Omental fat pad (tissue), 3 donors: ENCODE measurements at regions not wholly inside any gene's neighbourhood (a gene's known extent, or its start where the extent isn't known, plus 50 kb on each side); places are given as distances from the start of the nearest gene placed in this dataset.
A peak's percentile ranks its signal among the peaks of the same experiment; 100 is the strongest.

ENCODE experiments used
- ATAC-seq: fragments of 150-250 bp; one replicate; pipeline ENCODE4 v1.9.1; 2016; ENCODE audit warnings: mild to moderate bottlenecking, moderate library complexity; ENCODE audit not compliant: low FRiP score
- DNase-seq: peaks from one replicate; pipeline ENCODE4 v3.0.0-alpha.2; 2019; ENCODE audit warnings: low spot score
- TF ChIP-seq, protein P1 (sequence below), 3 donors: fragments of 450-650 bp; IDR thresholded peaks; one replicate each; pipeline ENCODE4 v1.5.1; 2016 to 2017; ENCODE audit warnings: antibody characterized with exemption in 3 of 3, mild to moderate bottlenecking in 3 of 3, moderate library complexity in 2 of 3

DNA sequence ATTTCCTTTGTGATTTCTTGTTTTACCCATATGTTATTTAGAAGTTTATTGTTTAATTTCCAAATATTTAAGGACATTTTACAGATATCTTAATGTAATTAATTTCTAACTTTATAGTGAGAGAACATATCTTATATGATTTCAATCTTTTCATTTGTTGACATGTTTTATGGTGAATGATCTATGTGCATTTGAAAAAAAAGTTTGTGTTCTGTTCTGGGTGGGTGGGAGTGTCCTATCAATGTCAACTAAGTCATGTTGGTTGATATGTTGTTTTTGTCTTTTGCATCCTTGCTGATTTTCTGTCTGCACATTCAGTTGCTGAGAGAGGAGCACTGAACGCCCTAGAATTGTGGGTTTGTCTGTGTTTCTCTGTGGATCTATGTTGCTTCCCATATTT, 50.3 kb upstream of the CBFA2T3 start:
- ATAC-seq, result no peak
- no peak for DNase-seq
- TF ChIP-seq, protein P1, sequence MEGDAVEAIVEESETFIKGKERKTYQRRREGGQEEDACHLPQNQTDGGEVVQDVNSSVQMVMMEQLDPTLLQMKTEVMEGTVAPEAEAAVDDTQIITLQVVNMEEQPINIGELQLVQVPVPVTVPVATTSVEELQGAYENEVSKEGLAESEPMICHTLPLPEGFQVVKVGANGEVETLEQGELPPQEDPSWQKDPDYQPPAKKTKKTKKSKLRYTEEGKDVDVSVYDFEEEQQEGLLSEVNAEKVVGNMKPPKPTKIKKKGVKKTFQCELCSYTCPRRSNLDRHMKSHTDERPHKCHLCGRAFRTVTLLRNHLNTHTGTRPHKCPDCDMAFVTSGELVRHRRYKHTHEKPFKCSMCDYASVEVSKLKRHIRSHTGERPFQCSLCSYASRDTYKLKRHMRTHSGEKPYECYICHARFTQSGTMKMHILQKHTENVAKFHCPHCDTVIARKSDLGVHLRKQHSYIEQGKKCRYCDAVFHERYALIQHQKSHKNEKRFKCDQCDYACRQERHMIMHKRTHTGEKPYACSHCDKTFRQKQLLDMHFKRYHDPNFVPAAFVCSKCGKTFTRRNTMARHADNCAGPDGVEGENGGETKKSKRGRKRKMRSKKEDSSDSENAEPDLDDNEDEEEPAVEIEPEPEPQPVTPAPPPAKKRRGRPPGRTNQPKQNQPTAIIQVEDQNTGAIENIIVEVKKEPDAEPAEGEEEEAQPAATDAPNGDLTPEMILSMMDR (IDR thresholded peaks at IDR 0.05), result no peak

DNA sequence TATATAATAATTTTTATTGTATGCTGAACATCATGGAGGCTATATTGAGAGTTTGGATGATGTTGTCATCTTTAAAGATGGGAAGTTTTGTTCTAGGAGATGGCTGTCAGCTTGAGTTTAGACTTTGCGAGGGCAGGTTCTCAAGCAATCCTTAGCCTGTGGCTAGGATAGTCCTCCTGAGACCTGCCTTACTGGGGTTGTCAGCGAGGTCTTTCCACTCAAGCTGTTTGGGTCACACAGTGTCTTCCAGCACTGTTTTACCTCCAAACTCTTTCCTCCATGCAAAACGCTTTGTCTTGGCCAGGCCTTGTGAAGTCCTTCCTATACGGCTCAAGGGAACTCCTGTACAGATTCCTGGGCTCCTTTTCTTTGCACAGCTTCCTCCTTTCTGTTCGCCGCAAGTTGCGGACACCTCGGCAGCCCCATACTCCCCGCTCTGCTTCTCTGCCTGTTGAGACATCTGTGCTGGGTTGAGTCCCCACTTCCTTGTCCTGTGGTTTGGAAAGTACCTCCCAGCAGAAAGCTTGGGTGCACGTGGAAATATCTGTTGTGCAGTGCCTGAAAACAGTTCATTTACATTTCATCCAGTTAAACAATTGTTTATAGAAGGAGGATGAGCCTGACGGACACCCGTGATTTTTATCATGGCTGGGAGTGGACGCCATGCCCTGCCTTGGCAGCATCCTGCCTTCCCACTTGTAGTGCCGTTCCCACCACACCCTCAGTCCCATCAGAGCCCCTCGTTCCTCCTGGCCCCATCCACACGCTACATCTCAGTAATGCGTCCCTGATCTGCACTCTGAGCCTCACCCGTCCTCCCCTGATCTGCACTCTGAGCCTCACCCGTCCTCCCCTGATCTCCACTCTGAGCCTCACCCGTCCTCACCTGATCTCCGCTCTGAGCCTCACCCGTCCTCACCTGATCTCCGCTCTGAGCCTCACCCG, 55.0 kb upstream of the CBFA2T3 start:
- ATAC-seq, result peak; percentile 41
- no peak for DNase-seq

DNA sequence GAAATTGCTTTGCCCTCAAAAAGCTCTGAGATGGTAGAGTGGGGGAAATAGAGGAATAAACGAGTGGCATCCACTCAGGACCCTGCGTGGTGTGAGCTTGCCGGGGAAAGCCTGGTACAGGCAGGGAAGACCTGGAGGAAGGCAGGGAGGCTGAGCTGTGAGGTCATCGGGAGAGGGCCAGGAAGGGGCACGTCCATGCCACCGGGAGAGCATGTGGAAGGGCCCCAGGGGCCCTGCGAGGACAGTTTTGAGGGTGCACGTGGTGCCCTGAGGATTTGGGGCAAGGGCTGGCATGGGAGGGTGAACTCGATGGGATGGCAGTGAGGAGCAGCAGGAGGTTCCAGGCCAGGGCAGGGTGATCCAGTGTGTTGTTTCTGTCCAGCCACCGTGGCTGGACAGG, 56.3 kb upstream of the CBFA2T3 start:
- TF ChIP-seq, protein P1 (IDR thresholded peaks at IDR 0.05), result no peak
- DNase-seq (no peak), ATAC-seq (no peak)

More for the DNA sequence above, 55.0 kb upstream of the CBFA2T3 start:
- TF ChIP-seq, protein P1 (IDR thresholded peaks at IDR 0.05), result no peak

DNA sequence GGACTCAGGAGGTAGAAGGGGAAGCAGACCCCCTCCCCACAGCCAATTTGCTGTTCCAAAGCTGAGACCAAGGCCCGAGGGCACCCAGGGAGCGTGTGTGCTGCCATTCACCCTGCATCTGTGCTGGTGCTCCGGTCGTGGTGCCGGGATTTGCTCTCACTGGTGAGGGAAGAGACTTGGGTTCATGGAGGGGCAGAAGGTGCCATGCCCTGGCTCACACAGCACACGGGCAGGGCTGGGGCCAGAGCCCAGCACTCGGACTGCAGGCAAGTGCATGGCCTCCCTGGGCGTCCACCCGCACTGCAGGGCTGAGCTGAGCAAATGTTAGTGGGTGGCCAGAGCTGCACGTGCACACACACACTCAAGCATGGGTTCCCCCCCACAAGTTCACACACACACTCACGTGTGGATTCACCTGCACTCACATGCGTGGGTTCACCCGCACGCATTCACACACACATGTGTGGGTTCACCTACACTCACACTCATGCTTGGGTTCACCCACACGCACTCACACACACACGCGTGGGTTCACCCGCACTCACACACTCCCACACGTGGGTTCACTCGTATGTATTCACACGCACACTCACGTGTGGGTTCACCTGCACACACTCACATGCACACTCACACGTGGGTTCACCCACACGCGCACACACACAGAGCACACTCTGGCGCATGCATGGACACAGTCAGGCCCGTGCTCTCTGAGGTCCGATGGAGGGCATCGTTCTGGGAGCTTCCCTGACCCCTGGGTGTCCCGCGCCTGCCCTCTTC, 57.0 kb upstream of the CBFA2T3 start:
- no peak for ATAC-seq
- no peak for DNase-seq
- TF ChIP-seq, protein P1 (IDR thresholded peaks at IDR 0.05), result no peak

DNA sequence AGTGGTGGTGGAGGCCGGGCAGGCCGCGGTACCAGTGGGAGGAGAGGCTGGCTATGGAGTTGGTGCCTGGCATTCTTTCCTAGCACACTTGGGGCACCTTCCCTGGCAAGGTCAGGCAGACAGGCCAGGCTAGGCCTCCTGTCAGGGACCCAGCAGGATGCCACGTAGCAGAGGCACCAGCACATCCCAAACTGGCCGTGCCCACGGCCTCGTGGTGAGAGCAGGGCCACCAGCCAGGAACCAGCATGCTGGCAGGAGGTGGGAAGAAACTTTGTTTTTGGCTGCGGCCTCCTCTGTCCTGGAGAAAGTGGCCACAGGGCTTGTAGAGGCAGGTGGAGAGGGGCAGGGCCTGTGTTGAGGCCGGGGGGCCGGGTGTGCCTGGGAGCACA, 57.6 kb upstream of the CBFA2T3 start:
- no peak for ATAC-seq
- DNase-seq, result no peak
- TF ChIP-seq, protein P1 (IDR thresholded peaks at IDR 0.05), result no peak

DNA sequence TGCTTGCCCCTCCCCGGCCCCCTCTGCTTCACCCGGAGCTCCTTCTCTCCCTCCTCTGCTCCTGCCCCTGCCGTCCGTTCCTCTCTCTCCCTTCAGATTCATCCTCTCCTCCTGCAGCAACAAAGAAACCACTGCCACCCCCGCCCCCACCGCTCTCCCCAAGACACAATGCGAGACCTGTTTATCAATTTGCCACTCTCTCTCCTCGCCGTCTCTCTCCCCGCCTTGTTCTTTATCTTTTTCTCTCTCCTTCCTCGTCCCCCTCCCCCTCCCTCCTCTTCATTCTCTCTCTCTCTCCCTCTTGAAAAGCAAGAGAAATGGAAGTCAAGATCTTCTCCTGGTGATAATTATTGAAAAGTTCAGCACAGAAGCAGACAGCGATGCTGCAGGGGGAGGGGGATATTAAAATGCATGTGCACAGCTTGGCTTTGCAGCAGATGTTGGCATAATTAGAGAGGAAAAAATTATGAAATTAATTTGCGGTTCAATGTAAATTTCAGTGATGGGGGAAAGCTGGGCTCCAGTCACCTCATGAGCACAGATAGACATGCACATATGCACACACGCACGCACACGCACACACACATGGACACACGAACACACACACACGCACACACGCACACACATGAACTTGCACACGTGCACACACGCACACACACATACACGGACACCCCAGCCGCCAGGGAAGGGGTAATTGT, 58.1 kb upstream of the CBFA2T3 start:
- ATAC-seq (no peak), DNase-seq (no peak)
- TF ChIP-seq, protein P1 (IDR thresholded peaks at IDR 0.05), result no peak
